Hindlimb muscle (tissue), 1 donor: ENCODE measurements at regions not wholly inside any gene's neighbourhood (a gene's known extent, or its start where the extent isn't known, plus 50 kb on each side); places are given as distances from the start of the nearest gene placed in this dataset.

ENCODE experiments used
- DNase-seq: peaks from one replicate; pipeline ENCODE4 v3.0.0-alpha.2; 2013

DNA sequence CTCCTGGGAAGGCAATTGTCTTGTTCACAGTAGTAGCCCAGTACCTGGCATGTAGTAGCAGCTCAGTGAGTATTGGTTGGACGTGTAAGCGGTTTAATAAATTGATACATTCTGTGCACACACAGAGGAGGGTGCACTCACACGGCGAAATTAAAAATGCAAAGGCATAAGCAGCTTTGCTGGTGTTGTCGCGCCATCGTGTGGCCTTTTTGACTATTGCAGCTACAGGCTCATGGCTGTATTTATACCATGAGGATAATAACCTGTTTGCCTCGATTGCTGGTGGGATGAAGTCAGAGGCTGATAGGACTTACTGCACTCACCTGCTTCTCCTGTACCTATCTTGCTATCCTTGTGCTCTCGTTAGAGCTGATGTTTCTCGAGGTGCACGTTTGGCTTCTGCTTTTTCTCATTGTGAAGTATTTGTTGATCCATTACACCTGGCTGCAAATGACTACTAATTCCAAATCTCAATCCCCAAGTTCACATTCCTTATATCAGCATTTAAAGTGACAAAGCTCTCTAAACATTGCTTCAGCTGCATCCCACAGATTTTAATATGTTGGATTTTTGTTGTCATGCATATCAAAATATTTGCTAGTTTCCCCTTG is 61.5 kb downstream of the TBXT start:
- DNase-seq, result peak; percentile 78

- no peak for DNase-seq
These were observed 62.1 kb downstream of the TBXT start for GRCh38 chr6:166105341-166106075.

DNA sequence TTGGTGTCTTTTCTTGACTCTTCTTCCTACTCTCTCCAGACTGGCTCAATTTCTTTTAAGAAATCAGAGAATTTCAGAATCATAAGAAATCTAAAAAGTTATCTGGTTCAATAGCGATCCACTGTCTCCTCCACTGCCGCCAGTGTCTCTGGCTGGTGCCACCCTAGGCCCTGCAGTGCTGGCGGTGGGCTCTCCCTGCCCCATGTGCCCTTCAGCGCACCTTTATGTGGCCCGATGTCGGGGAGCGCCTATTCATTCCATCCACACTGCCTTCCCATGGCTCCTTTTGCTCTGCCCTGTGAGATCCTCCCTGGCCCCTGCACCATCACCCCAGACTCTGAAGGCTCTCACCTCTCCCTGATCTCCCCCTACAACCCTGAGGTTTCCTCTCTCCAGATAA is 62.8 kb downstream of the TBXT start:
- no peak for DNase-seq

DNA sequence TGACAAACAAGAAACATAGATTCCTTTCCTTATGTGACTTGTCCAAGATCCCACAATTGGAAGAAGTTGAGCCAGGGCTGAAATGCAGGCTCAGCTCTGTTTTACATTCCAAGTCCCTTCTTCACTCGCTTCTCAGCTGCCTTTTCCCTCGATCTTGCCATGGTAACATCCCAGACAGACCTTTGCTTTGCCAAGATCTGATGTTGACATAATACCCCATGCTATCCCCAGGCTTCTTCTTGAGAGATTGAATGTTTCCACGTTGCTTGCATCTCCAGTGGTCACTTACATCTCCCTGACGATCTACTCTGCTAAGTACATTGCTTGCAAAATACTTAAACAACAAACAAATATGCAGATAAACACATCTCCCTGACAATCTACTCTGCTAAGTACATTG is 63.5 kb downstream of the TBXT start:
- DNase-seq, result peak; percentile 16

DNA sequence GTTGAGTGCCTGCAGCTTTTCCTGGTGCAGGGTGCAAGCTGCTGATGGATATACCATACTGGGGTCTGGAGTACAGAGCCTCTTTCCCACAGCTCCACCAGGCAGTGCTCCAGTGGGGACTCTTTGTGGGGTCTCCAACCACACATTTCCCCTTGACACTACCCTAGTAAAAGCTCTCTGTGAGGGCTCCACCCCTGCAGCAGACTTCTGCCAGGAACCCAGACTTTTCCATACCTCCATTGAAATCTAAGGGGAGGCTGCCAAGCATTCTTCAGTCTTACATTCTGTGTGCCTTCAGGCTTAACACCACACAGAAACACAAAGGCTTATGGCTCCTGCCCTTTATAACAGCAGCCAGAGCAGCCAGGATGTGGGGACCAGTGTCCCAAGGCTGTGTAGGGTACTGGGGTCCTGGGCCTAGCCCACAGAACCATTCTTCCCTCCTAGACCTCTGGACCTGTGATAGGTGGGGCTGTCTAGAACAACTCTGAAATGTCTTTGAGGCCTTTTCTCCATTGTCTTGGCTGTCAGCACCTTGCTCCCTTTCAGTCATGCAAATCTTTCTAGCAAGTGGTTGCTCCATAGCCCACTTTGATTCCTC is 65.7 kb downstream of the TBXT start:
- no peak for DNase-seq

GRCh38 chr6:166097914-166098522 is 69.6 kb downstream of the TBXT start:
- peak; percentile 78 for DNase-seq

GRCh38 chr6:166087852-166088251 is 79.8 kb downstream of the TBXT start:
- DNase-seq, result no peak

GRCh38 chr6:166087246-166087645 is 80.4 kb downstream of the TBXT start:
- no peak for DNase-seq

DNA sequence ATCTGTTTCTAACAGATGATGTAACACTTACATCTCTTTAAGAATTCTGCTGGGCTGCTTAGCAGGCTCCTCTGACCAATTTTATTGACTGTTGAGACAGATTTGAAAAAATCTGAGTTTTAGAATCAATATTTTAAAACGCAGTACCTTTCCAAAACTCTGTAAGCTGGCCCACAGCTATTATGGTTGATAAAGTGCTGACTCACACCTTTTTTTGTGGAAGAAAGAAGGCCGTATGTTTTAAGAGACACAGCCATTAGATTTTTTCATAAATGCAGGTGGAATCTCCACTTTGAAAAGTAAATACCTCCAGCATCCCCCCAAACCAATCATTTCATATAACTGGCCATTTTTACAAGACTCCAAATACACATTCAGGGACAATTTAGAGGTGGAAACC is 82.2 kb downstream of the TBXT start:
- no peak for DNase-seq

GRCh38 chr6:166084951-166085350 is 82.7 kb downstream of the TBXT start:
- DNase-seq, result no peak

DNA sequence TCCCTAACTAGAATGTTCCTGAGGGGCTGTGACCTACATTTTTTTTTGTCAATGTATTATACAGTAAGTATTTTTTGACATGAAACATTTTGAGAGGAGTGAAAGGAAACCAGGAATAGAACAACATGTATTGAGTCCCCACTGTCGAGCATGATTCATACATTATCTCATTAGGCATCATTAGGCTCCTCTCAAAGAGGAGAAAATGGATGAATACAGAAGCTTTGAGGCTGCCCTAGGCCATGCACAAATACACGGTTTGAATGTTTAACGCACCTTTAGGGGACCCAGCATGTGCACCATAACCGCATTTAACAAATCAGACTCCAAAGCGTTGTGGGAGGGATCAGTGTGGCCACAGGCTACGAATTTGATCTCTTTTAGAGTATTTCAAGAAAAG is 87.8 kb downstream of the TBXT start:
- DNase-seq, result no peak

GRCh38 chr6:166078294-166078693 is 89.4 kb downstream of the TBXT start:
- peak; percentile 31 for DNase-seq

- DNase-seq, result no peak
These were observed 91.0 kb downstream of the TBXT start for GRCh38 chr6:166076625-166077024.

GRCh38 chr6:166075925-166076324 is 91.7 kb downstream of the TBXT start:
- DNase-seq, result no peak

DNA sequence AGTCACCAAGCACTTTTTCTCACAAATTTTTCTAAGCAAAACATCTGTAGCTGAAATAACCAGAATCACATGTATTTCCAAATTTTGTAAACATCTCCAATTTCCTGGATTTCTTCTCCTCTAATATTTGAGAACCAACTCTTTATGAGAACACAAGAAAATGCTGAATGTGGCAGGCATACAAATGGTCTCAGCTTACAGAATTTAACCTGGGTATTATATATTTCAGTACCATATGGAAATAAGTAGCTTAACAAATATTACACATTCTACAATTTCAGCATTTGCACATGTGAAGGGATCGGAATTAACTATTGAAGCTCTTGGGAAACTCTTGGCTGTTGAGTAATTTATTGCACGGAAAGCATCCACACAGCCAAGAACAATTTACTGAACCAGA is 92.5 kb downstream of the TBXT start:
- DNase-seq, result no peak

GRCh38 chr6:166073082-166073481 is 94.6 kb downstream of the TBXT start:
- DNase-seq, result no peak

GRCh38 chr6:166068768-166069167 is 98.9 kb downstream of the TBXT start:
- DNase-seq, result no peak

- DNase-seq, result peak; percentile 65
These were observed 109.4 kb downstream of the TBXT start for GRCh38 chr6:166058064-166058739.

DNA sequence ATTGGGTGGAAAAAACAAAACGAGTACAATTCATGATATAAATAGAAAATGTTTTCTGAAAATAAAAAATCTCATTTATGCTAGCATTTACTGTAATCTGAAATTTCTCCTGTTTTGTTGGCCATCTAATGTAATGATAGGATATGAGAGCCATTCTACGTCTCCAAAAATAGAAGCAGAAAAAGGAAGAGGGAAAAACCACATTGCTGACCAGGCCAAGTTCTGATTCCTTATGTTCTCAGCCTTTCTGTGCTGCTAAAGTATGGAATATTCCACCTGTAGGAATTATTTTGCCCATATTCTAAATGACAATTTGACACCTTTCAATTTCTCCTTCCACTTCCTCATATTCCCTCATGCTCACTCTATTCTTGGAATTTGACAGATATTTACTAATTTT is 110.2 kb downstream of the TBXT start:
- DNase-seq, result no peak

DNA sequence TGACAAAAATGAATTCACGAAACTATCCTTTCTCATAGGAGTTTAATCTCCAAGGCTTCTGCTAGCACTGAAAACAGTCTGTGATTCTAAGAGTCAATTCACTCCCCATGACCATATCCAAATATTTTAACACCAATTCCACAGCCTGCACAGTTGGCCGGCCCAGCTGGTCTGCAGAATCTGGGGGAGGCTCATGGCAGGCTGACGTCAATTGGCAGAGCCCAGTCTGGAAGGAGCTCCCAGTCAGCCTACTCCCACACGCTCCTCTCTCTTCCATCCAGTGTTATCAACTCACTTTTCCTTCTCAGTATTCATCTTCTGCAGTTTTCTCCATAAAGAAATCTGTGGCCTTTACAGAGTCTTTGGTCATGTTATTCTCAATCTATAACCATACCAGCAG is 111.0 kb downstream of the TBXT start:
- peak; percentile 50 for DNase-seq

- DNase-seq, result no peak
These were observed 111.8 kb downstream of the TBXT start for GRCh38 chr6:166055801-166056200.

DNA sequence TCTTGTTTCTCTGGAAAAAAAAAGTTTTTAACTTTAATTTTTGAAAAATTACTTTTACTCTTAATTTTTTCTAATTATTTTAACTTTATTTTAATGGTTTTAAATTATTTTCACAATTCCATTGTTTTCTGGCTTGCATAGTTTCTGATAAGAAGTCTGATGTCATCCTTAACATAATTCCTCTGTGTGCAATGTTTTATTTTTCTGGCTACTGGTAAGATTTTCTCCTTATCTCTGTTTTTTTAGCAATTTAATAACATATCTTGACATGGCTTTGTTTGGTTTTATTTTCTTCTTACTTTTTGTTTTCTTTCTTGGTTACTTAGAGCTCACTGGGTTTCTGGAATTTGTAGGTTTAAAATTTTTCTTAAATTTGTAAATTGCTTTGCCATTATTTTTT is 114.8 kb downstream of the TBXT start:
- no peak for DNase-seq

GRCh38 chr6:166050559-166050958 is 117.1 kb downstream of the TBXT start:
- no peak for DNase-seq
